Cerebellar nuclear complex (tissue), 1 donor: ENCODE measurements at regions not wholly inside any gene's neighbourhood (a gene's known extent, or its start where the extent isn't known, plus 50 kb on each side); places are given as distances from the start of the nearest gene placed in this dataset.

Experiments used
- DNase-seq, 2 experiments: peaks; one replicate each; lab custom pipeline; 2025; lab: John Stamatoyannopoulos, UW

- no peak for DNase-seq
Observed at GRCh38 chr3:117617906-117618305, 908.3 kb downstream of the TUSC7 start.

GRCh38 chr3:117618462-117618861, 908.9 kb downstream of the TUSC7 start:
- DNase-seq = no peak

- no peak for DNase-seq
Observed at GRCh38 chr3:117619805-117620204, 910.2 kb downstream of the TUSC7 start.

GRCh38 chr3:117622171-117622841, 912.7 kb downstream of the TUSC7 start:
- DNase-seq = no peak

GRCh38 chr3:117624424-117624823, 914.8 kb downstream of the TUSC7 start:
- DNase-seq = no peak

GRCh38 chr3:117625174-117625573, 915.6 kb downstream of the TUSC7 start:
- no peak for DNase-seq

- DNase-seq = no peak
Observed at GRCh38 chr3:117626577-117626976, 917.0 kb downstream of the TUSC7 start.

GRCh38 chr3:117628823-117629291, 919.3 kb downstream of the TUSC7 start:
- no peak for DNase-seq

GRCh38 chr3:117629505-117629904, 919.9 kb downstream of the TUSC7 start:
- no peak for DNase-seq

GRCh38 chr3:117630469-117630868, 920.9 kb downstream of the TUSC7 start:
- no peak for DNase-seq

- no peak for DNase-seq
Observed at GRCh38 chr3:117630885-117631284, 921.3 kb downstream of the TUSC7 start.

- no peak for DNase-seq
Observed at GRCh38 chr3:117631781-117632180, 922.2 kb downstream of the TUSC7 start.

GRCh38 chr3:117632191-117632590, 922.6 kb downstream of the TUSC7 start:
- DNase-seq = no peak

GRCh38 chr3:117633207-117633606, 923.6 kb downstream of the TUSC7 start:
- DNase-seq = no peak

- no peak for DNase-seq
Observed at GRCh38 chr3:117637666-117638065, 928.1 kb downstream of the TUSC7 start.

GRCh38 chr3:117644203-117644602, 934.6 kb downstream of the TUSC7 start:
- no peak for DNase-seq

GRCh38 chr3:117645561-117646242, 936.1 kb downstream of the TUSC7 start:
- DNase-seq = no peak

- no peak for DNase-seq
Observed at GRCh38 chr3:117647435-117647834, 937.9 kb downstream of the TUSC7 start.

GRCh38 chr3:117651246-117651645, 941.7 kb downstream of the TUSC7 start:
- DNase-seq = no peak

GRCh38 chr3:117656391-117656790, 946.8 kb downstream of the TUSC7 start:
- DNase-seq = no peak

GRCh38 chr3:117657278-117657677, 947.7 kb downstream of the TUSC7 start:
- DNase-seq = no peak

GRCh38 chr3:117660941-117661817, 951.6 kb downstream of the TUSC7 start:
- no peak for DNase-seq

- no peak for DNase-seq
Observed at GRCh38 chr3:117661818-117662095, 952.2 kb downstream of the TUSC7 start.
